GM12892 (cell line): ENCODE measurements at regions not wholly inside any gene's neighbourhood (a gene's known extent, or its start where the extent isn't known, plus 50 kb on each side); places are given as distances from the start of the nearest gene placed in this dataset.

Experiments
- POLR2A ChIP-seq: IDR thresholded peaks from 2 replicates; pipeline ENCODE4 v1.6.1; 2011; ENCODE audit warnings: low read depth, low read length, control low read depth
- POLR2AphosphoS5 ChIP-seq: IDR thresholded peaks from 2 replicates; pipeline ENCODE4 v1.6.1; 2011; ENCODE audit warnings: low read depth, low read length, control low read depth

- TF ChIP-seq POLR2A = no peak
- TF ChIP-seq POLR2AphosphoS5 = no peak
Measured at GRCh38 chr12:107344035-107344808, 250.9 kb upstream of the CRY1 start.
